ENCODE measurements at regions not wholly inside any gene's neighbourhood (a gene's known extent, or its start where the extent isn't known, plus 50 kb on each side); places are given as distances from the start of the nearest gene placed in this dataset.
"Not testable (repeated sequence)": the region's sequence is repeated elsewhere in the genome, so short reads cannot be mapped to it uniquely, and the experiment has no call there.

- TF ChIP-seq POLR2AphosphoS5 (IDR thresholded peaks at IDR 0.05; ENCODE audit: low read depth), result no peak
- no peak overlapping the region for H3K27ac Mint-ChIP-seq
- peaks cover 93% of the 10 kb centered on the region for H3K9me3 Mint-ChIP-seq
- H3K4me3 Mint-ChIP-seq, result no peak overlapping the region
- Histone ChIP-seq H3K9me2 (ENCODE audit: insufficient read depth) (no peaks in the 10 kb centered on the region), H3K36me3 (ENCODE audit: insufficient read depth) (no peaks in the 10 kb centered on the region; the same call in 1 of the 2 replicates), H3K27me3 (ENCODE audit: insufficient read depth) (no peaks in the 10 kb centered on the region), H3K4me1 (ENCODE audit: insufficient read depth) (no peaks in the 10 kb centered on the region), H3K27ac (ENCODE audit: low read depth) (no peak overlapping the region), H2AFZ (no peak overlapping the region), H4K20me1 (replicated peaks; ENCODE audit: insufficient read depth) (no peaks in the 10 kb centered on the region), H3F3A (replicated peaks; ENCODE audit: low read depth) (no peaks in the 10 kb centered on the region), H3K4me3 (no peak overlapping the region), H3K79me2 (replicated peaks; ENCODE audit: insufficient read depth) (no peaks in the 10 kb centered on the region), H3K4me2 (no peak overlapping the region)
- H3K36me3 Mint-ChIP-seq (ENCODE audit: low read depth), result peaks cover 40% of the 10 kb centered on the region
- no peaks in the 10 kb centered on the region for H3K27me3 Mint-ChIP-seq (ENCODE audit: insufficient read depth, low read depth, poor library complexity)
- no peaks in the 10 kb centered on the region for H3K4me1 Mint-ChIP-seq
- ATAC-seq (no peak), DNase-seq (ENCODE audit: low spot score) (no peak)
Observed at GRCh38 chr12:126286203-126286602, 1221.0 kb downstream of the AACS start.

GRCh38 chr12:126290456-126290855 is 1225.2 kb downstream of the AACS start:
- Mint-ChIP-seq H3K27me3 (ENCODE audit: insufficient read depth, low read depth, poor library complexity) (no peaks in the 10 kb centered on the region), H3K27ac (no peak overlapping the region), H3K9me3 (peaks cover 93% of the 10 kb centered on the region), H3K4me3 (no peak overlapping the region), H3K36me3 (ENCODE audit: low read depth) (peaks cover 35% of the 10 kb centered on the region; the same call in 2 of the 3 replicates), H3K4me1 (no peaks in the 10 kb centered on the region)
- no peak overlapping the region for H3K4me2 ChIP-seq
- H3K36me3 ChIP-seq (ENCODE audit: insufficient read depth), result peaks cover 3% of the 10 kb centered on the region; the same call in 1 of the 2 replicates
- no peak overlapping the region for H3K27ac ChIP-seq (ENCODE audit: low read depth)
- DNase-seq (ENCODE audit: low spot score) (no peak), ATAC-seq (no peak)
- TF ChIP-seq EZH2phosphoT487 (IDR thresholded peaks at IDR 0.05; ENCODE audit: unreplicated experiment), result no peak
- TF ChIP-seq ZNF462 (CRISPR knock-in tag; IDR thresholded peaks at IDR 0.05), result no peak
- TF ChIP-seq ZNF331 (CRISPR knock-in tag; IDR thresholded peaks at IDR 0.05; ENCODE audit: low read depth), result no peak
- TF ChIP-seq CREB1 (CRISPR knock-in tag; IDR thresholded peaks at IDR 0.05; ENCODE audit: low read depth), result no peak
- TF ChIP-seq, protein P1, sequence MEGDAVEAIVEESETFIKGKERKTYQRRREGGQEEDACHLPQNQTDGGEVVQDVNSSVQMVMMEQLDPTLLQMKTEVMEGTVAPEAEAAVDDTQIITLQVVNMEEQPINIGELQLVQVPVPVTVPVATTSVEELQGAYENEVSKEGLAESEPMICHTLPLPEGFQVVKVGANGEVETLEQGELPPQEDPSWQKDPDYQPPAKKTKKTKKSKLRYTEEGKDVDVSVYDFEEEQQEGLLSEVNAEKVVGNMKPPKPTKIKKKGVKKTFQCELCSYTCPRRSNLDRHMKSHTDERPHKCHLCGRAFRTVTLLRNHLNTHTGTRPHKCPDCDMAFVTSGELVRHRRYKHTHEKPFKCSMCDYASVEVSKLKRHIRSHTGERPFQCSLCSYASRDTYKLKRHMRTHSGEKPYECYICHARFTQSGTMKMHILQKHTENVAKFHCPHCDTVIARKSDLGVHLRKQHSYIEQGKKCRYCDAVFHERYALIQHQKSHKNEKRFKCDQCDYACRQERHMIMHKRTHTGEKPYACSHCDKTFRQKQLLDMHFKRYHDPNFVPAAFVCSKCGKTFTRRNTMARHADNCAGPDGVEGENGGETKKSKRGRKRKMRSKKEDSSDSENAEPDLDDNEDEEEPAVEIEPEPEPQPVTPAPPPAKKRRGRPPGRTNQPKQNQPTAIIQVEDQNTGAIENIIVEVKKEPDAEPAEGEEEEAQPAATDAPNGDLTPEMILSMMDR (conservative IDR thresholded peaks at IDR 0.05; ENCODE audit: low read depth in 2 of 2), result no peak
- no peaks in the 10 kb centered on the region for H3K9me2 ChIP-seq (ENCODE audit: insufficient read depth)
- no peaks in the 10 kb centered on the region for H3K27me3 ChIP-seq (ENCODE audit: insufficient read depth)
- H2AFZ ChIP-seq, result no peak overlapping the region
- no peaks in the 10 kb centered on the region for H3F3A ChIP-seq (replicated peaks; ENCODE audit: low read depth)
- no peak overlapping the region for H3K4me3 ChIP-seq
- no peaks in the 10 kb centered on the region for H3K79me2 ChIP-seq (replicated peaks; ENCODE audit: insufficient read depth)
- H3K4me1 ChIP-seq (ENCODE audit: insufficient read depth), result no peaks in the 10 kb centered on the region
- no peaks in the 10 kb centered on the region for H4K20me1 ChIP-seq (replicated peaks; ENCODE audit: insufficient read depth)

- not testable (repeated sequence) for DNase-seq (ENCODE audit: low spot score); H3K4me1 ChIP-seq (ENCODE audit: insufficient read depth); H3K4me3 ChIP-seq; H4K20me1 ChIP-seq (replicated peaks; ENCODE audit: insufficient read depth); H3K79me2 ChIP-seq (replicated peaks; ENCODE audit: insufficient read depth); H2AFZ ChIP-seq; H3F3A ChIP-seq (replicated peaks; ENCODE audit: low read depth); H3K4me3 Mint-ChIP-seq; H3K9me2 ChIP-seq (ENCODE audit: insufficient read depth); H3K27me3 Mint-ChIP-seq (ENCODE audit: insufficient read depth, low read depth, poor library complexity); H3K4me2 ChIP-seq; ATAC-seq; H3K27ac ChIP-seq (ENCODE audit: low read depth); H3K36me3 ChIP-seq (ENCODE audit: insufficient read depth); H3K4me1 Mint-ChIP-seq; H3K27me3 ChIP-seq (ENCODE audit: insufficient read depth); H3K27ac Mint-ChIP-seq
- peaks cover 93% of the 10 kb centered on the region for H3K9me3 Mint-ChIP-seq
- peaks cover 42% of the 10 kb centered on the region; the same call in 2 of the 3 replicates for H3K36me3 Mint-ChIP-seq (ENCODE audit: low read depth)
Observed at GRCh38 chr12:126291987-126292386, 1226.8 kb downstream of the AACS start.
